H1 (cell line): ENCODE measurements at regions not wholly inside any gene's neighbourhood (a gene's known extent, or its start where the extent isn't known, plus 50 kb on each side); places are given as distances from the start of the nearest gene placed in this dataset.

ENCODE experiments used
- CTCF ChIP-seq, 3 experiments: IDR thresholded peaks; 1 replicate in 2 of 3; 2 replicates in 1 of 3; pipeline versions ENCODE4 v1.5.1 to v1.6.1; 2011; ENCODE audit warnings: low read length in 3 of 3, mild to moderate bottlenecking in 3 of 3, inconsistent platforms in 2 of 3, low read depth in 1 of 3, moderate library complexity in 1 of 3; ENCODE audit not compliant: insufficient read depth in 1 of 3; ENCODE audit errors: control extremely low read depth in 1 of 3
- EP300 ChIP-seq, 2 experiments: IDR thresholded peaks; 1 replicate in 1 of 2; 2 replicates in 1 of 2; pipeline ENCODE4 v1.6.1; 2011 to 2012; ENCODE audit warnings: low read depth in 2 of 2, low read length in 2 of 2, mild to moderate bottlenecking in 2 of 2, borderline replicate concordance in 1 of 2, inconsistent platforms in 1 of 2, moderate library complexity in 1 of 2
- EZH2 ChIP-seq: fragments of 200-600 bp; sonication (generic); IDR thresholded peaks from 2 replicates; pipeline ENCODE4 v1.7.1; 2012; ENCODE audit warnings: low read depth, mild to moderate bottlenecking, moderate library complexity, low read length, inconsistent platforms; ENCODE audit not compliant: severe bottlenecking
- GABPA ChIP-seq: IDR thresholded peaks from 2 replicates; pipeline ENCODE4 v1.6.1; 2011; ENCODE audit warnings: mild to moderate bottlenecking, low read length, moderate library complexity, borderline replicate concordance; ENCODE audit not compliant: insufficient read depth
- KDM5A ChIP-seq: fragments of 200-600 bp; IDR thresholded peaks from 2 replicates; pipeline ENCODE4 v1.7.1; 2012; ENCODE audit warnings: mild to moderate bottlenecking, low read length, inconsistent platforms, mixed read lengths
- MAX ChIP-seq: IDR thresholded peaks from 2 replicates; pipeline ENCODE4 v1.6.1; 2012; ENCODE audit warnings: inconsistent platforms
- POLR2A ChIP-seq, 2 experiments: IDR thresholded peaks; 1 replicate in 1 of 2; 2 replicates in 1 of 2; pipeline ENCODE4 v1.6.1; 2011; ENCODE audit warnings: low read depth in 2 of 2, low read length in 2 of 2, mild to moderate bottlenecking in 2 of 2; ENCODE audit errors: control extremely low read depth in 1 of 2
- POLR2AphosphoS5 ChIP-seq: IDR thresholded peaks from 2 replicates; pipeline ENCODE4 v1.6.1; 2011; ENCODE audit warnings: low read depth, low read length
- POU5F1 ChIP-seq: IDR thresholded peaks from 2 replicates; pipeline ENCODE4 v1.6.1; 2011; ENCODE audit warnings: low read depth, mild to moderate bottlenecking, low read length, moderate library complexity
- RFX5 ChIP-seq: IDR thresholded peaks from 2 replicates; pipeline ENCODE4 v1.6.1; 2011; ENCODE audit warnings: low read depth, low read length, improper control_type of control experiment, borderline replicate concordance
- ZNF274 ChIP-seq: IDR thresholded peaks from 2 replicates; pipeline ENCODE4 v1.7.0; 2012; ENCODE audit warnings: low read length, borderline replicate concordance; ENCODE audit errors: extremely low read depth
- TF ChIP-seq, protein P1 (sequence below): IDR thresholded peaks from 2 replicates; pipeline ENCODE4 v1.6.1; 2012; ENCODE audit warnings: low read length, inconsistent platforms

DNA sequence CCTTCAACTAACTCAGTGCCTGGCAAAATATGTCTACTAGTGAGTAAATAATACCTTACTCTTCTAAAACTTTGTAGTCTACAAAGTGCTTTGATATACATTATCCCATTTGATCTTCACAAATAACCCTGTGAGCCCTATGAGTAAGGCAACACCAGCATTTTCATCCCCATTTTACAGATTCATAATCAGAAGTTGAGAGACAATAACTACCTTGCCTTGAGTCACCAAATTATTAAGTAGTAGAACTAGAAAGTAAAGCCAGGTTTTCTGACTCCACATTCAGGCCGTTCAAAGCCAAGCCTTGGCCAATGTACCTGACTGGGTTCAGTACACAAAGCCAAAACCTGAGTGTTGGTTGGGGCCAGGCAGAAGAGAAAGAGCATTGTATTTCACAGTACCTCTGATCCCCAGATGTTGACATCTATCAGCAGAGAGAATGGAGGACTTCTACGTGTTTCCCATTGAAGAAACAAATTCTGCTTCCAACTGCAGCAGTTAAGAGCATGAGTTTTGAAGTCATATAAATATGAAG, 111.3 kb upstream of the LGSN start:
- TF ChIP-seq GABPA (no peak), POU5F1 (no peak), CTCF (IDR thresholded peaks at IDR 0.05; ENCODE audit: control extremely low read depth in 1 of 3, insufficient read depth in 1 of 3, low read depth in 1 of 3, low read length in 3 of 3) (no peak), POLR2AphosphoS5 (no peak), POLR2A (IDR thresholded peaks at IDR 0.05; ENCODE audit: control extremely low read depth in 1 of 2, low read depth in 2 of 2, low read length in 2 of 2) (no peak), EP300 (IDR thresholded peaks at IDR 0.05; ENCODE audit: borderline replicate concordance in 1 of 2, low read depth in 2 of 2, low read length in 2 of 2) (no peak), EZH2 (no peak), ZNF274 (no peak), KDM5A (no peak), RFX5 (no peak), MAX (no peak)
- TF ChIP-seq, protein P1, sequence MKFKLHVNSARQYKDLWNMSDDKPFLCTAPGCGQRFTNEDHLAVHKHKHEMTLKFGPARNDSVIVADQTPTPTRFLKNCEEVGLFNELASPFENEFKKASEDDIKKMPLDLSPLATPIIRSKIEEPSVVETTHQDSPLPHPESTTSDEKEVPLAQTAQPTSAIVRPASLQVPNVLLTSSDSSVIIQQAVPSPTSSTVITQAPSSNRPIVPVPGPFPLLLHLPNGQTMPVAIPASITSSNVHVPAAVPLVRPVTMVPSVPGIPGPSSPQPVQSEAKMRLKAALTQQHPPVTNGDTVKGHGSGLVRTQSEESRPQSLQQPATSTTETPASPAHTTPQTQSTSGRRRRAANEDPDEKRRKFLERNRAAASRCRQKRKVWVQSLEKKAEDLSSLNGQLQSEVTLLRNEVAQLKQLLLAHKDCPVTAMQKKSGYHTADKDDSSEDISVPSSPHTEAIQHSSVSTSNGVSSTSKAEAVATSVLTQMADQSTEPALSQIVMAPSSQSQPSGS = no peak
